ENCODE measurements at regions not wholly inside any gene's neighbourhood (a gene's known extent, or its start where the extent isn't known, plus 50 kb on each side); places are given as distances from the start of the nearest gene placed in this dataset.

DNA sequence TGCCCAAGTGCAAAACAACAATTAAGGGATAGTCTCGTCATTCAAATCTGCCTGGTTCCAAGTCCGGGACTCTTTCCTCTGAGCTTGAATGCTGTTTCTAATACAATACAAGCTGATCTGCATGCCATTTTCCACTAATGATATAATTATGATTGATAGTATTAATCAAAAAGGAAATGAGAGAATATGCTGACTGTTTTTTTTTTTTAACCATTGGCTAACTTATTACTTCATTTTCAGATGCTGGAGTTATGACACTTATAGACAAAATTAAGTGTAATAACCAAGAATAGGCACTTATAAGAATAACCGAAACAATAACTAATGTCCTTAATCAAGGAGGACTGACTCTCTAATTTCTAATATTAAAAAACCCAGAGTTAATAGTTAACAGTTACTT lies 343.6 kb downstream of the LPIN1 start:
- no peak overlapping the region for H3K9ac ChIP-seq (replicated peaks; ENCODE audit: extremely low read depth, insufficient read depth, low read length)
- no peaks in the 10 kb centered on the region for H3K9me3 ChIP-seq (replicated peaks; ENCODE audit: control insufficient read depth, insufficient read depth, low read length)
- H4K20me1 ChIP-seq (replicated peaks; ENCODE audit: control insufficient read depth, extremely low read depth, insufficient read depth, low read length) = no peaks in the 10 kb centered on the region
- TF ChIP-seq POLR2A (IDR thresholded peaks at IDR 0.05; ENCODE audit: low read depth, low read length) (no peak), JUN (IDR thresholded peaks at IDR 0.05; ENCODE audit: borderline replicate concordance, insufficient read depth, insufficient read length, low read depth) (no peak), FOS (IDR thresholded peaks at IDR 0.05; ENCODE audit: borderline replicate concordance, insufficient read depth, low read length) (no peak), GATA2 (IDR thresholded peaks at IDR 0.05; ENCODE audit: insufficient read depth, insufficient read length, low read depth, low read length) (no peak), MAX (IDR thresholded peaks at IDR 0.05; ENCODE audit: insufficient read depth, insufficient read length) (no peak), EZH2 (IDR thresholded peaks at IDR 0.05; ENCODE audit: borderline replicate concordance, low read depth, low read length, severe bottlenecking) (no peak), MYC (IDR thresholded peaks at IDR 0.05; ENCODE audit: low read depth, low read length) (no peak), CTCF (IDR thresholded peaks at IDR 0.05; ENCODE audit: extremely low read depth in 1 of 2, insufficient read depth in 1 of 2, low read depth in 1 of 2, low read length in 2 of 2) (no peak), POLR2AphosphoS5 (IDR thresholded peaks at IDR 0.05; ENCODE audit: insufficient read depth, low read depth, low read length) (no peak)
- H3K4me1 ChIP-seq (ENCODE audit: control insufficient read depth, extremely low read depth, insufficient read depth, low read length) = no peaks in the 10 kb centered on the region
- ChIA-PET CTCF (no interaction called here), POLR2A (no interaction called here)
- BruUV-seq (replicated peaks) = no TSS peak
- dilution Hi-C loops (cut with MboI; ENCODE audit: extremely low pct_ligation_motif_present, low sequenced_read_pairs) (no loop called here), intact Hi-C loops (cut with micrococcal nuclease) (no loop called here)
- no peaks in the 10 kb centered on the region for H3K79me2 ChIP-seq (ENCODE audit: control insufficient read depth, insufficient read depth, low read length)
- H3K4me3 ChIP-seq (replicated peaks in 1 of 3; ENCODE audit: insufficient read depth in 1 of 3, low read depth in 1 of 3, low read length in 3 of 3) = no peak overlapping the region
- no peak overlapping the region for H3K4me2 ChIP-seq (ENCODE audit: insufficient read depth, low read length)
- no peaks in the 10 kb centered on the region for H3K36me3 ChIP-seq (ENCODE audit: control insufficient read depth in 2 of 2, extremely low read depth in 1 of 2, insufficient read depth in 2 of 2, low read length in 2 of 2)
- H3K9me1 ChIP-seq (replicated peaks; ENCODE audit: control insufficient read depth, extremely low read depth, insufficient read depth, low read length) = no peaks in the 10 kb centered on the region
- no peaks in the 10 kb centered on the region for H3K27me3 ChIP-seq (ENCODE audit: control insufficient read depth in 2 of 2, insufficient read depth in 2 of 2, low read length in 2 of 2)
- no peak for FAIRE-seq
- DNase-seq (ENCODE audit: low read depth, low spot score) = no peak
- no peak overlapping the region for H3K27ac ChIP-seq (ENCODE audit: insufficient read depth, low read depth, low read length)
- no peak overlapping the region for H2AFZ ChIP-seq (ENCODE audit: low read depth, low read length)

Measured in endothelial cell of umbilical vein (primary cell).